Fibroblast of lung (primary cell): ENCODE measurements at regions not wholly inside any gene's neighbourhood (a gene's known extent, or its start where the extent isn't known, plus 50 kb on each side); places are given as distances from the start of the nearest gene placed in this dataset.

Source experiments
- DNase-seq, 2 donors: peaks; one replicate each; pipeline versions ENCODE4 v3.0.0 to v3.0.0-alpha.2; 2010; ENCODE audit warnings: low read depth in 2 of 2
- H2AFZ ChIP-seq: 2 replicates; pipeline ENCODE4 v1.5.1; 2012; ENCODE audit warnings: low read length, control low read depth, inconsistent platforms
- H3K27ac ChIP-seq: 2 replicates; pipeline ENCODE4 v1.5.1; 2011; ENCODE audit warnings: low read length, control low read depth; ENCODE audit not compliant: insufficient read depth
- H3K27me3 ChIP-seq: 2 replicates; pipeline ENCODE4 v1.5.1; 2011; ENCODE audit warnings: mild to moderate bottlenecking, low read length; ENCODE audit not compliant: control insufficient read depth, insufficient read depth
- H3K36me3 ChIP-seq: 2 replicates; pipeline ENCODE4 v1.5.1; 2011; ENCODE audit warnings: low read length; ENCODE audit not compliant: control insufficient read depth, insufficient read depth
- H3K4me1 ChIP-seq: 2 replicates; pipeline ENCODE4 v1.5.1; 2011; ENCODE audit warnings: low read length; ENCODE audit not compliant: control insufficient read depth, insufficient read depth; ENCODE audit errors: extremely low read depth
- H3K4me2 ChIP-seq: 2 replicates; pipeline ENCODE4 v1.5.1; 2011; ENCODE audit warnings: low read length, control low read depth; ENCODE audit not compliant: insufficient read depth; ENCODE audit errors: extremely low read depth
- H3K4me3 ChIP-seq, 4 experiments: fragments of 200-600 bp in 1 of 4; sonication (generic) in 1 of 4; replicated peaks in 1 of 4; 2 replicates each; pipeline ENCODE4 v1.5.1; 2011 to 2016; ENCODE audit warnings: low read length in 4 of 4, low read depth in 3 of 4, mild to moderate bottlenecking in 3 of 4, control low read depth in 2 of 4, inconsistent platforms in 1 of 4, mixed read lengths in 1 of 4; ENCODE audit not compliant: insufficient read depth in 1 of 4; ENCODE audit errors: control extremely low read depth in 1 of 4
- H3K79me2 ChIP-seq: 2 replicates; pipeline ENCODE4 v1.5.1; 2012; ENCODE audit warnings: mild to moderate bottlenecking, low read length, inconsistent platforms; ENCODE audit not compliant: control insufficient read depth, insufficient read depth
- H3K9ac ChIP-seq: 2 replicates; pipeline ENCODE4 v1.5.1; 2011; ENCODE audit warnings: mild to moderate bottlenecking, low read length, control low read depth; ENCODE audit not compliant: insufficient read depth
- H3K9me3 ChIP-seq: 2 replicates; pipeline ENCODE4 v1.5.1; 2012; ENCODE audit warnings: low read depth, low read length; ENCODE audit not compliant: control insufficient read depth, insufficient read depth
- H4K20me1 ChIP-seq: 2 replicates; pipeline ENCODE4 v1.5.1; 2011; ENCODE audit warnings: low read length; ENCODE audit not compliant: control insufficient read depth, insufficient read depth; ENCODE audit errors: extremely low read depth
- CTCF ChIP-seq, 2 donors: IDR thresholded peaks in 1 of 2; conservative IDR thresholded peaks in 1 of 2; 1 replicate in 1 of 2; 2 replicates in 1 of 2; pipeline ENCODE4 v1.5.1; 2011 to 2012; ENCODE audit warnings: low read length in 2 of 2, control low read depth in 1 of 2, inconsistent platforms in 1 of 2, low read depth in 1 of 2, mild to moderate bottlenecking in 1 of 2
- EZH2 ChIP-seq: IDR thresholded peaks from 2 replicates; pipeline ENCODE4 v1.5.1; 2012; ENCODE audit warnings: low read length, control low read depth, mild to moderate bottlenecking; ENCODE audit errors: missing control alignments

- Histone ChIP-seq H4K20me1 (no peaks in the 10 kb centered on the region), H3K27ac (no peak overlapping the region), H3K4me3 (no peak overlapping the region), H2AFZ (no peak overlapping the region), H3K79me2 (no peaks in the 10 kb centered on the region), H3K36me3 (no peaks in the 10 kb centered on the region), H3K27me3 (no peaks in the 10 kb centered on the region), H3K4me1 (no peaks in the 10 kb centered on the region), H3K9ac (no peak overlapping the region), H3K9me3 (no peaks in the 10 kb centered on the region), H3K4me2 (no peak overlapping the region)
- no peak for TF ChIP-seq CTCF (conservative IDR thresholded peaks at IDR 0.05 in 1 of 2, IDR thresholded peaks at IDR 0.05 in 1 of 2; ENCODE audit: low read depth in 1 of 2, low read length in 2 of 2)
- no peak for TF ChIP-seq EZH2
- no peak for DNase-seq
Observed at GRCh38 chr1:199766218-199766792, 261.2 kb upstream of the NR5A2 start.

- H3K4me2 ChIP-seq: no peak overlapping the region
- H3K4me1 ChIP-seq: no peaks in the 10 kb centered on the region
- no peaks in the 10 kb centered on the region for H3K9me3 ChIP-seq
- DNase-seq: no peak
- no peaks in the 10 kb centered on the region for H3K36me3 ChIP-seq
- no peaks in the 10 kb centered on the region for H3K79me2 ChIP-seq
- TF ChIP-seq CTCF (conservative IDR thresholded peaks at IDR 0.05 in 1 of 2, IDR thresholded peaks at IDR 0.05 in 1 of 2; ENCODE audit: low read depth in 1 of 2, low read length in 2 of 2) (no peak), EZH2 (no peak)
- H2AFZ ChIP-seq: no peak overlapping the region
- no peaks in the 10 kb centered on the region for H4K20me1 ChIP-seq
- no peak overlapping the region for H3K4me3 ChIP-seq
- H3K27me3 ChIP-seq: no peaks in the 10 kb centered on the region
- no peak overlapping the region for H3K27ac ChIP-seq
- H3K9ac ChIP-seq: no peak overlapping the region
Observed at GRCh38 chr1:199767700-199768099, 259.8 kb upstream of the NR5A2 start.

GRCh38 chr1:199774433-199775089 is 252.9 kb upstream of the NR5A2 start:
- peak; percentile 57 to 81 for DNase-seq
- H3K27ac ChIP-seq: no peak overlapping the region

More at GRCh38 chr1:199774433-199775089, 252.9 kb upstream of the NR5A2 start:
- Histone ChIP-seq H3K4me2 (no peak overlapping the region), H3K79me2 (no peaks in the 10 kb centered on the region), H3K36me3 (no peaks in the 10 kb centered on the region), H3K9me3 (no peaks in the 10 kb centered on the region), H4K20me1 (no peaks in the 10 kb centered on the region), H3K4me1 (no peaks in the 10 kb centered on the region), H2AFZ (no peak overlapping the region), H3K4me3 (no peak overlapping the region), H3K27me3 (no peaks in the 10 kb centered on the region), H3K9ac (no peak overlapping the region)
- TF ChIP-seq EZH2 (no peak), CTCF (conservative IDR thresholded peaks at IDR 0.05 in 1 of 2, IDR thresholded peaks at IDR 0.05 in 1 of 2; ENCODE audit: low read depth in 1 of 2, low read length in 2 of 2) (no peak)
